HK-2 (cell line): ENCODE measurements at regions not wholly inside any gene's neighbourhood (a gene's known extent, or its start where the extent isn't known, plus 50 kb on each side); places are given as distances from the start of the nearest gene placed in this dataset.

ENCODE experiments used
- DNase-seq: peaks from one replicate; pipeline ENCODE4 v3.0.0-alpha.2; 2018; ENCODE audit not compliant: unreplicated experiment

- DNase-seq = no peak
Measured at GRCh38 chr4:147312376-147313046, 168.4 kb upstream of the EDNRA start.

- no peak for DNase-seq
Measured at GRCh38 chr4:147313108-147313507, 167.8 kb upstream of the EDNRA start.

GRCh38 chr4:147318586-147318985 lies 162.3 kb upstream of the EDNRA start:
- DNase-seq = no peak

- no peak for DNase-seq
Measured at GRCh38 chr4:147325571-147325981, 155.3 kb upstream of the EDNRA start.

GRCh38 chr4:147326591-147326990 lies 154.3 kb upstream of the EDNRA start:
- no peak for DNase-seq

GRCh38 chr4:147327322-147327721 lies 153.6 kb upstream of the EDNRA start:
- DNase-seq = no peak

- no peak for DNase-seq
Measured at GRCh38 chr4:147328189-147328588, 152.7 kb upstream of the EDNRA start.

- no peak for DNase-seq
Measured at GRCh38 chr4:147328756-147329446, 152.0 kb upstream of the EDNRA start.

- no peak for DNase-seq
Measured at GRCh38 chr4:147332091-147332490, 148.8 kb upstream of the EDNRA start.

- DNase-seq = no peak
Measured at GRCh38 chr4:147334478-147334877, 146.4 kb upstream of the EDNRA start.

- no peak for DNase-seq
Measured at GRCh38 chr4:147335183-147335582, 145.7 kb upstream of the EDNRA start.

GRCh38 chr4:147336252-147336651 lies 144.6 kb upstream of the EDNRA start:
- no peak for DNase-seq

GRCh38 chr4:147339100-147339499 lies 141.8 kb upstream of the EDNRA start:
- no peak for DNase-seq

- DNase-seq = no peak
Measured at GRCh38 chr4:147340111-147340510, 140.8 kb upstream of the EDNRA start.

- no peak for DNase-seq
Measured at GRCh38 chr4:147340591-147341120, 140.2 kb upstream of the EDNRA start.

GRCh38 chr4:147343692-147344091 lies 137.2 kb upstream of the EDNRA start:
- DNase-seq = no peak

- no peak for DNase-seq
Measured at GRCh38 chr4:147345662-147346061, 135.2 kb upstream of the EDNRA start.

GRCh38 chr4:147347217-147347616 lies 133.7 kb upstream of the EDNRA start:
- no peak for DNase-seq

- DNase-seq = no peak
Measured at GRCh38 chr4:147349193-147349592, 131.7 kb upstream of the EDNRA start.

GRCh38 chr4:147351083-147351787 lies 129.7 kb upstream of the EDNRA start:
- DNase-seq = no peak

GRCh38 chr4:147354237-147354636 lies 126.7 kb upstream of the EDNRA start:
- no peak for DNase-seq

GRCh38 chr4:147355032-147355656 lies 125.8 kb upstream of the EDNRA start:
- DNase-seq = no peak
